Activated B cell treated with CpG ODN at 0.5 μM for 24 hours (primary cell): ENCODE measurements at regions not wholly inside any gene's neighbourhood (a gene's known extent, or its start where the extent isn't known, plus 50 kb on each side); places are given as distances from the start of the nearest gene placed in this dataset.

ENCODE experiments used
- ATAC-seq: fragments of 200-7000 bp; cut with Tn5 transposase; one replicate; pipeline ENCODE4 v1.10.0; 2021; ENCODE audit warnings: low read depth, mild to moderate bottlenecking, moderate library complexity
- CTCF ChIA-PET: fragments of 350-600 bp; sonication (Branson Sonifier 250); formaldehyde crosslinking; loops from one replicate; lab custom pipeline; 2021; ENCODE audit warnings: antibody characterized with exemption; lab: Charles Lee
- POLR2A ChIA-PET: fragments of 350-600 bp; sonication (Branson Sonifier 250); formaldehyde crosslinking; loops from one replicate; lab custom pipeline; 2021; ENCODE audit warnings: antibody characterized with exemption; lab: Charles Lee
- DNase-seq: peaks from one replicate; pipeline ENCODE4 v3.0.0; 2022
- H3K27ac Mint-ChIP-seq: one replicate; pipeline ENCODE4 v1.8.0; 2020; ENCODE audit warnings: mixed read lengths
- H3K27me3 Mint-ChIP-seq: one replicate; pipeline ENCODE4 v1.8.0; 2021; ENCODE audit warnings: mixed read lengths
- H3K36me3 Mint-ChIP-seq: one replicate; pipeline ENCODE4 v1.8.0; 2021; ENCODE audit warnings: low read depth, mixed read lengths
- H3K4me1 Mint-ChIP-seq: one replicate; pipeline ENCODE4 v1.8.0; 2021; ENCODE audit warnings: mixed read lengths
- H3K4me3 Mint-ChIP-seq: one replicate; pipeline ENCODE4 v1.8.0; 2020; ENCODE audit warnings: mild to moderate bottlenecking, mixed read lengths
- H3K9me3 Mint-ChIP-seq: one replicate; pipeline ENCODE4 v1.8.0; 2020; ENCODE audit warnings: mixed read lengths
- CTCF ChIP-seq: fragments of 200-600 bp; IDR thresholded peaks from one replicate; pipeline ENCODE4 v1.8.0; 2022; ENCODE audit warnings: antibody characterized with exemption, mild to moderate bottlenecking
- intact Hi-C: fragments of 100-400 bp; cut with micrococcal nuclease; formaldehyde crosslinking; loops from one replicate; pipeline ENCODE4 v1.15.1; 2024

- DNase-seq = no peak
- H3K4me1 Mint-ChIP-seq = no peaks in the 10 kb centered on the region
- intact Hi-C loops = no loop called here
Measured at GRCh38 chr10:50999163-50999562, 75.1 kb upstream of the PRKG1 start.

GRCh38 chr10:51000164-51000563 lies 74.1 kb upstream of the PRKG1 start:
- no peak overlapping the region for H3K27ac Mint-ChIP-seq
- no peaks in the 10 kb centered on the region for H3K4me1 Mint-ChIP-seq
- no peak for TF ChIP-seq CTCF
- no peak for DNase-seq
- H3K36me3 Mint-ChIP-seq = no peaks in the 10 kb centered on the region
- H3K4me3 Mint-ChIP-seq = no peak overlapping the region
- intact Hi-C loops = no loop called here
- H3K27me3 Mint-ChIP-seq = peaks cover 3% of the 10 kb centered on the region
- no peaks in the 10 kb centered on the region for H3K9me3 Mint-ChIP-seq
- no peak for ATAC-seq
- ChIA-PET POLR2A (no interaction called here), CTCF (interaction anchor here (1.2 kb wide), 1 partner anchor 960 kb away, joined by 3 read pairs; no protein-coding TSS in a partner anchor)

More at GRCh38 chr10:50999163-50999562, 75.1 kb upstream of the PRKG1 start:
- POLR2A ChIA-PET = no interaction called here
- H3K9me3 Mint-ChIP-seq = no peaks in the 10 kb centered on the region
- TF ChIP-seq CTCF = no peak
- H3K36me3 Mint-ChIP-seq = no peaks in the 10 kb centered on the region
- no peak for ATAC-seq
- no peak overlapping the region for H3K4me3 Mint-ChIP-seq
- CTCF ChIA-PET = no interaction called here
- H3K27ac Mint-ChIP-seq = no peak overlapping the region
- H3K27me3 Mint-ChIP-seq = peaks cover 3% of the 10 kb centered on the region

GRCh38 chr10:51000976-51001375 lies 73.3 kb upstream of the PRKG1 start:
- no peak overlapping the region for H3K4me3 Mint-ChIP-seq
- CTCF ChIA-PET = interaction anchor here (1.2 to 1.6 kb wide), 2 partner anchors 959 to 1216 kb away, joined by 3 to 5 read pairs; no protein-coding TSS in a partner anchor
- intact Hi-C loops = loop anchor here (1.0 kb wide), 3 partner anchors 959 to 1488 kb away; no protein-coding TSS in a partner anchor
- ATAC-seq = no peak
- no peak overlapping the region for H3K27ac Mint-ChIP-seq
- H3K36me3 Mint-ChIP-seq = no peaks in the 10 kb centered on the region
- H3K4me1 Mint-ChIP-seq = no peaks in the 10 kb centered on the region
- H3K27me3 Mint-ChIP-seq = peaks cover 3% of the 10 kb centered on the region
- no peak for DNase-seq
- TF ChIP-seq CTCF = no peak
- no peaks in the 10 kb centered on the region for H3K9me3 Mint-ChIP-seq
- POLR2A ChIA-PET = no interaction called here

- ChIA-PET POLR2A (no interaction called here), CTCF (interaction anchor here (1.6 kb wide), 1 partner anchor 1215 kb away, joined by 5 read pairs; no protein-coding TSS in a partner anchor)
- no peak overlapping the region for H3K27ac Mint-ChIP-seq
- TF ChIP-seq CTCF = no peak
- H3K4me3 Mint-ChIP-seq = no peak overlapping the region
- peaks cover 3% of the 10 kb centered on the region for H3K27me3 Mint-ChIP-seq
- H3K4me1 Mint-ChIP-seq = no peaks in the 10 kb centered on the region
- DNase-seq (no peak), ATAC-seq (no peak)
- intact Hi-C loops = loop anchor here (1.0 kb wide), 3 partner anchors 959 to 1488 kb away; no protein-coding TSS in a partner anchor
- no peaks in the 10 kb centered on the region for H3K36me3 Mint-ChIP-seq
- H3K9me3 Mint-ChIP-seq = no peaks in the 10 kb centered on the region
Measured at GRCh38 chr10:51001587-51001986, 72.7 kb upstream of the PRKG1 start.

- DNase-seq = no peak
- ChIA-PET POLR2A (no interaction called here), CTCF (interaction anchor here (1.6 kb wide), 1 partner anchor 1214 kb away, joined by 5 read pairs; no protein-coding TSS in a partner anchor)
- Mint-ChIP-seq H3K9me3 (no peaks in the 10 kb centered on the region), H3K27ac (no peak overlapping the region), H3K36me3 (no peaks in the 10 kb centered on the region), H3K27me3 (no peaks in the 10 kb centered on the region), H3K4me3 (no peak overlapping the region), H3K4me1 (no peaks in the 10 kb centered on the region)
- no peak for TF ChIP-seq CTCF
- ATAC-seq = no peak
- intact Hi-C loops = no loop called here
Measured at GRCh38 chr10:51002469-51002868, 71.8 kb upstream of the PRKG1 start.
